GM12875 (cell line): ENCODE measurements at regions not wholly inside any gene's neighbourhood (a gene's known extent, or its start where the extent isn't known, plus 50 kb on each side); places are given as distances from the start of the nearest gene placed in this dataset.

ENCODE experiments used
- H3K4me3 ChIP-seq: one replicate; pipeline ENCODE4 v1.5.1; 2011; ENCODE audit warnings: low read depth, low read length, control low read depth
- TF ChIP-seq, protein P1 (sequence below): IDR thresholded peaks from 2 replicates; pipeline ENCODE4 v1.5.1; 2011; ENCODE audit warnings: low read depth, mild to moderate bottlenecking, control low read depth, inconsistent platforms, low read length, moderate library complexity, borderline replicate concordance; ENCODE audit not compliant: insufficient read depth

DNA sequence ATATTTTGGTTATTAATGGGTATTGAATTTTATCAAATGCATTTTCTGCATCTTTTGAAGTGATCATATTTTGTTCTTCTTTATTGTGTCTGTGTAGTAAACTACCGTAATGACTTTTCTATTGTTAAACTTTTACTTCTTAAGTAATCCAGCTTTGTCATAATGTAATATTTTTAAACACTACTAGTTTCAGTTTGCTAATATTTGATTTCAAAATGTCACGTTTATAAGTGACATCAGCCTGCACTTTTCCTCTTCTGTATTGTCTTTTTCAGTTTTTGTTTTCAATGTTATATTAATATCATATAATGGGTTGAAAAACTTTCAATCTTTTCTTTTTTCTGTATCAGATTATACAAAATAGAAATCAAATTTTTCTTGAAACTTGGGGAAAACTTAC lies 71.6 kb upstream of the ANKRD1 start:
- TF ChIP-seq, protein P1, sequence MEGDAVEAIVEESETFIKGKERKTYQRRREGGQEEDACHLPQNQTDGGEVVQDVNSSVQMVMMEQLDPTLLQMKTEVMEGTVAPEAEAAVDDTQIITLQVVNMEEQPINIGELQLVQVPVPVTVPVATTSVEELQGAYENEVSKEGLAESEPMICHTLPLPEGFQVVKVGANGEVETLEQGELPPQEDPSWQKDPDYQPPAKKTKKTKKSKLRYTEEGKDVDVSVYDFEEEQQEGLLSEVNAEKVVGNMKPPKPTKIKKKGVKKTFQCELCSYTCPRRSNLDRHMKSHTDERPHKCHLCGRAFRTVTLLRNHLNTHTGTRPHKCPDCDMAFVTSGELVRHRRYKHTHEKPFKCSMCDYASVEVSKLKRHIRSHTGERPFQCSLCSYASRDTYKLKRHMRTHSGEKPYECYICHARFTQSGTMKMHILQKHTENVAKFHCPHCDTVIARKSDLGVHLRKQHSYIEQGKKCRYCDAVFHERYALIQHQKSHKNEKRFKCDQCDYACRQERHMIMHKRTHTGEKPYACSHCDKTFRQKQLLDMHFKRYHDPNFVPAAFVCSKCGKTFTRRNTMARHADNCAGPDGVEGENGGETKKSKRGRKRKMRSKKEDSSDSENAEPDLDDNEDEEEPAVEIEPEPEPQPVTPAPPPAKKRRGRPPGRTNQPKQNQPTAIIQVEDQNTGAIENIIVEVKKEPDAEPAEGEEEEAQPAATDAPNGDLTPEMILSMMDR, result no peak
- H3K4me3 ChIP-seq, result no peak overlapping the region

DNA sequence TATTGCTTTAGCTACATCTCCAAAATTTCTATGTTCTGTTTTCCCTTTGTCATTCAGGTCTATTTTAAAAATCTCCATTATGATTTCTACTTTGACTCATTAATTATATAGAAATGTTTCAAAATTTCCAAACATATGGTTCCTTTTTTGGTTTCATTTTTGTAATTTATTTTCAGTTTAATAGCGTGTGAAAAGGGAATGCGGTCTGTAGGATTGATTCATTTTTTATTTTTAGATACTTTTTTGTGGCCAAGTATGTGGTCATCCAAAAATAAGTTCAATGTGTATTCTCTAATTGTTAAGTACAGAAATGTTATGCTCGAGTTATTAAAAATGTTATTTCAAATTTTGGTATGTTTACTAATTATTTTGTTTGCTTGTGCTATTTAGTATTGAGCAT lies 72.5 kb upstream of the ANKRD1 start:
- TF ChIP-seq, protein P1, result no peak
- no peak overlapping the region for H3K4me3 ChIP-seq

DNA sequence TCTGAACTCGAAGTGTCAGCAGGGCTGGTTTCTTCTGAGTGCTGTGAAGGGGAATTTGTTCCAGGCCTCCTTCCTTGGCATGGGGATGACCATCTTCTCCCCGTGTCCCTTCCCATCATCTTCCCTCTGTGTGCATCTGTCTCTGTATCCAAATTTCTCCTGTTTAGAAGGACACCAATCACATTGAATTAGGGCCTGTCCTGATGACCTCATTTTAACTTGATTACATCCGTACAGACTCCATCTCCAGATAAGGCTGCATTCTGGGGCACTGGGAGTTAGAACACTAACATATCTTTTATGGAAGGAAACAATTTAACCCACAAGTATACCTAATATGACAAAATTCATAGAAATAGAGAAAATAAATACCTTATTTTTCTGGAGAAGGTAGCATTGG lies 76.8 kb upstream of the ANKRD1 start:
- TF ChIP-seq, protein P1, result no peak
- no peak overlapping the region for H3K4me3 ChIP-seq

DNA sequence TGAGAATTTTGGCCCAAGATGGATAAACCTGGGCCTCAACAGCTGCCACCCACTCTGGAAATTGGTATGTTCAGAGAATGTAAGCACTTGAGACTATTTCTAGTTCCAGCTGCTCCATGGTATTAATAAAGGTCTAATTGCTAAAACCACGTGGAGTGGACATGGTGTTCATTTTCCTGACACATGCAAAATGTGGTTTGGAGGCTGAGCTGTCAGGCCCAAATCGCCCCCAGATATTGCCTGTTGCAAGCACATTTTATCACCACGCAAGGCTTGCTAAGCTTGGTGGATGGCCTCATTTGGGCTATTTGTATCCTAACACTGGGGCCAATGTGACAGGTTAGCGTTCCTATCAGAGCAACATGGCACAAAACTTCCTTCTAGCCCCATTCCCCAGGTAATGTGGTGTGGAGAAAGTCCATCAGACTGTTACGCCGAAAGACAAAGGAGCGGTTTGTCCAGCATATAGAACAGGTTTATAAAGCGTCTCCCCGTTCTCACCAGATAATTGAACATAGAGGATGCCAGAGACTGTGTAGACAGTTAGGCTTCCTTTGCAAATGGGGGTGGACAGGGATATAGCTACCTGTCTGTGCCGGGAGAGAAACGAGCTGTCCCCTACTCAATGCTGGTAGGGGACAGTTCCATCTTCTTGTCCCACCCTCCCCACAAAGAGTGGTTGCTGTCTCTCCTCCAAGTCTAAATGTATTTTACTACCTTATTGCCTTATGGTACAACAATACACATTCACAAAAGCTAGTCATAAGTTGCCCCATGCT lies 78.0 kb upstream of the ANKRD1 start:
- no peak overlapping the region for H3K4me3 ChIP-seq
- TF ChIP-seq, protein P1, result no peak

DNA sequence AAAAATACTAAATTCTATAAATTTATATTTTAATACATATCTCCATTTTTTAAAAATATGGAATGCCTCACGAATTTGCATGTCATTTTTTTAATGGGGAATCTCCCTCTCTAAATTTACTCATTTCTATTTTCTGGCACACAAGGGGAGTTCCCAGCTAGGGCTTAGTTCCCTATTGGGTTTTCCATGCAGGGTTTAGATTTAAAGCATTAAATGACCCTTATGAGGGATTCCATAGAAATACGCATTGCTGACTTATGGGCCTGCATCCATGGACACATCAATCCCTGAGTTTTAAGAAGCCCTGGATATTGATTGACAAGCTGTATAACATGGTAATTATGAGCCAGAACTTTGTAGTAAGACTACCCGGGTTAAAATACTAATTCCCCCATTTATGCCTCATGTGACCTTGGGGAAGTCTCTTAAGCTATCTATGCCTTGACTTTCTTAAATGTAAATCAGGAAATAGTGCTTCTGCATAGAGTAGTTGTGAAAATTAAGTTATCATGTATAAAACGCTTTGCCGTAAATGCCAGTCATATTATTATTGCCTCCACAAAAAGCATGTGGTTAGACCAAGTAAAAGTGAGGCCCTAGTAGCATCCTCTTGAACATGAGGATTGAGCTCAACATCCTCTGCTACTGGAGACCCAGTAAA lies 78.8 kb upstream of the ANKRD1 start:
- TF ChIP-seq, protein P1, result no peak
- no peak overlapping the region for H3K4me3 ChIP-seq

DNA sequence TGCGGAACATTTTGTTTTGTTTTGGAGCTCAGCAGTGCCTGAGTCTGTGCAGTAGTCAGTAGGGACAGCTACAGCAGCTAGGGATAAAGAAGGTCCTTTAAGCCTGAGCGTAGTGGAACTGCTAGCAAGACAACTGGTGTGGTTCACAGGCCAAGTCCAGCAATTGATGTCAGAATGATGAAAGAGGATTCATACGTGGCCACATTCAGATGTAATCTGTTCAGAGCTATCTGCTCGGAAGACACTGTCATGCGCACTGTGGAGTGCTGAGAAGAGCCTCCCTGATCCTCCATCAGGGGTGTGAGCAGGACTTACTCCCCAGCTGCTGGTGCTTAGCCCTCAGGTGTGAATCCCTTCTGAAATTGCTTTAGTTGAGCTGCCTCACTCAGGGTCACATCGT lies 79.6 kb upstream of the ANKRD1 start:
- H3K4me3 ChIP-seq, result no peak overlapping the region
- TF ChIP-seq, protein P1, result no peak

DNA sequence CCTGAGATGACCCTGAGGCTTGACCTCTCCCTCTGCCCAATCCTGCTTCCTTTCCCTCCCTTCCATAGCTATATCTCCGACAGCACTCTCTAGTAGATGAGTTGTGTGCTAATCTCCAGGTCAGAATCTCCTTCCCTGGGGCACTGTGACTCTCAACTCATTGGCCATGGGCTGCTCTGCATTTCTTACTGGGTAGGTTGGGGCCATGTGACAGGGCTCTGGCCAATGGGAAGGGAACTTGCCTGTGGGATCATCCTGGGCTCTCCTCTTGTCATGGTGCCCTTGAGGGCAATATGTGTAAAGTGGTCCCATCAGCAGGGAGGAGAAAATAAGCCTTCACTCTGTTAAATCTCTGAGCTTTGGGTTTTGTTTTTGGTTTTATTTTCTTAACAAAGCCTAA lies 80.1 kb upstream of the ANKRD1 start:
- H3K4me3 ChIP-seq, result no peak overlapping the region
- TF ChIP-seq, protein P1, result no peak
